Inflammatory macrophage treated with lipopolysaccharide for 1 hour (primary cell): ENCODE measurements at regions not wholly inside any gene's neighbourhood (a gene's known extent, or its start where the extent isn't known, plus 50 kb on each side); places are given as distances from the start of the nearest gene placed in this dataset.

Experiments used
- DNase-seq, 2 donors: peaks; one replicate each; pipeline ENCODE4 v3.0.0-alpha.2; 2020 to 2022

DNA sequence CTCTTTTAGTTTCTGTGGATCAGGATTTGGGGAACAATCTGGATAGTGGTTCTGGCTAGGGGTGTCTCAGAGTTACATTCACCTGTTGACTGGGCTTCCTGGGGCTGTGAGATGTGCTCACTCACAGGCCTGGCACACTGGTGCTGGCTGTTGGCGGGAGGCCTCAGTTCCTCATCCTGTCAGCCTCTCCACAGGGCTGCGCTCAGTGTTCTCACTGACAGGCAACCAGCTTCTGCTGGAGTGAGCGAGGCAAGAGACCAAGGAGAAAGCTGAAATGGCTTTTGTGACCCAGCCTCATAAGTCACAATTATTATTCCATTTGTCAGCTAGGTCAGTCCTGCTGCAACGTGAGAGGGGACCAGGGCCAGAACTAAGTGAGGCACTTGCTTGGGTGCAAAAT, 180.6 kb upstream of the GLI2 start:
- no peak for DNase-seq

DNA sequence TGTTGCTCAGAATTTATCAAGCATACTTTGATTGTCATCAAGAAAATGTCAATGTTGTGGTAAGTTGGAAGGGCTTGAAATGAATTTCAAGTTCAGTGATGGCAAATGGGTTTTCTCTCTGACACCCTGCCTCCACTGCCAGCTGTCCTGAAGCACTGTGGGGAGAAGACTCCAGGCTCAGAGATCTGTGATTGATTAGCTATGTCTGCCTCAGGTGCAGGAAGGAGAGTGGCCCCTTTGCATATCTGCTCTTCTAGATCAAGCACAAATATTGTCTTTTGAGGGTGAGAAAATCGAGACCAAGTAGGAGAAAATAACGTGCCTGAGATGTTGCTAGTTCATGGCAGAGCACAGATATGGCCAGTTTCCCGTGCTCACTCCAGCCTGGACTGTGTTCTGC, 178.8 kb upstream of the GLI2 start:
- no peak for DNase-seq

DNA sequence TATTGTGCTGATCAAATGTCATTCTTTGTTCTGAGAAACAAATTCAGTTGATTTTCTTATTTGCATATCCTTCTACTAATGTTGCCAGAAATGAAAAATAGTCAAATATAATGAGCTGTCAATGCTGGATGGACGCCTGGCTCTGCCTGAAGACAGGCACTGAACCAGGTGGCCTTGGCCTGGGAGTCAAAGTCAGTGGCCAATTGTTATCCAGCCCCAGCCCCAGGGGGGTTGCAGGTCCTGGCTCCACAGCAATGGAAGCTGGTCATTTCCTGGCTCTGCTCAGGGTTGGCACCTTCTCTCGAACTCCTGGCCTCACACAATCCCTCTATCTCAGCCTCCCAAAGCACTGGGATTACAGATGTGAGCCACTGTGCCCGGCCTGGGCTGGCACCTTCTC, 176.8 kb upstream of the GLI2 start:
- DNase-seq = no peak

DNA sequence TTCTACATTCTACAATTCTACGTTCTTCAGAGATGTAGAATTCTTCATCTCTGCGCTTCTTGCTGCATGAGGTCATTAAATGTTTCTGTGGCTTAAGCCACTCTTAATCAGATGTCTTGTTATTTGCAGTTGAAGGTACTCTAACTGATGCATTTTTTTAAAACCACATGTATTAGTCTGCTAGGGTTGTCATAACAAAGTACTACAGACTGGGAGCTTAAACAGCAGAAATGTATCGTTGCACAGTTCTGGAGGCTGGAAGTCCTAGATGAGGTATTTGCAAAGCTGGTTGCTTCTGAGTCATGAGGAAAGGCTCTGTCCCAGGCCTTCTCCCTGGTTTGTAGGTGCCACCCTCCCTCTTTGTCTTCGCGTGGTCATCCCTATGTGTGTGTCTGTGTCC, 176.3 kb upstream of the GLI2 start:
- DNase-seq = no peak

DNA sequence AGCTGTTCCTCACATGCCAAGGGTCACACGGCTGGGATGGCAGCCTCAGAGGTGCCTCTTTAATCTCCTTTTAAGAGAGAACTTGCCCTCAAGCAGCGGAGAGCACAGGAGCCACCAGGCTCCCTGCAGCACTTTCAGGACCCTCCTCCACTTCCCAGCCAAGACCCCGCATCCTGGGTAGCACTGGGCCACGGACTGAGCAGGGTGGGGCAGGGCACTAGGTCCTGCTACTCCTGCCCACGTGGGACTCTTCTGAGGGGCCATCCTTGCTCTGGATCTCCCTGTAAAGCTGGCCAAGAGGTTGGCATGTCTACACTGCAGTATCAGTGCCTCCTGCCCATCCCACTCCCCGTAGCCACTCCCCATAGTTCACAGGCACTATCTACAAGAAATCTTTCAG, 175.3 kb upstream of the GLI2 start:
- DNase-seq = no peak

DNA sequence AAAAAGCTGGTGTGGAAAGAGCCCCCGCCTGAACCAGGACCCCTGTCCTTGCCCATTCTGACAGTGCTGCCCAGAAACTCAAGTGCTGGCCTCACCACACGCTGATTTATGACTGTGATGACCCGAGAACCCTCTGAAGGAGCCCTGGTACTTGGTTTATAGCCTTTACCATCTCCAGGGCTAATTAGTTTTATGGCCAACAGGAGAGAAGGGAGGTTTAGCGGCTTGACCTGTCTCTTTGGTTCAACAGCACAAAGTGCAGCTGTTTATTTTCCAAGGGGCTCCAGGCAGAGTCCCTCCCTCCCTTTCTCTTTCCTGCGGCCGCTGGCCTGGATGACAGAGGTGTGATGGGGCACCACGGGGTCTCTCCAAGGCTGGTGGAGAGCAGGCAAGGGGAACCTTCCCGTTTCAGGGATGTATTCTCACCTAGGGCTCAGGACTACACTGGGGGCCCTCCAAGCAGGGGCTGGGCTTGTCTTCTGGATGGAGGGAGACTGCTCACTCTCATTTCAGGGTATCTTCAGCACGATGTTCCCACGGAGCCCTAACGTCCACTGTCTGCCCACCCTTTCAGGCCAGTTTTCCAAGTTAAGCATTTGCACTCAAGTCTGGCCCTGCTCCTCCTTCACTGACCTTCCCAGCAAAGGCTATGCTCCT, 174.2 kb upstream of the GLI2 start:
- DNase-seq = no peak

DNA sequence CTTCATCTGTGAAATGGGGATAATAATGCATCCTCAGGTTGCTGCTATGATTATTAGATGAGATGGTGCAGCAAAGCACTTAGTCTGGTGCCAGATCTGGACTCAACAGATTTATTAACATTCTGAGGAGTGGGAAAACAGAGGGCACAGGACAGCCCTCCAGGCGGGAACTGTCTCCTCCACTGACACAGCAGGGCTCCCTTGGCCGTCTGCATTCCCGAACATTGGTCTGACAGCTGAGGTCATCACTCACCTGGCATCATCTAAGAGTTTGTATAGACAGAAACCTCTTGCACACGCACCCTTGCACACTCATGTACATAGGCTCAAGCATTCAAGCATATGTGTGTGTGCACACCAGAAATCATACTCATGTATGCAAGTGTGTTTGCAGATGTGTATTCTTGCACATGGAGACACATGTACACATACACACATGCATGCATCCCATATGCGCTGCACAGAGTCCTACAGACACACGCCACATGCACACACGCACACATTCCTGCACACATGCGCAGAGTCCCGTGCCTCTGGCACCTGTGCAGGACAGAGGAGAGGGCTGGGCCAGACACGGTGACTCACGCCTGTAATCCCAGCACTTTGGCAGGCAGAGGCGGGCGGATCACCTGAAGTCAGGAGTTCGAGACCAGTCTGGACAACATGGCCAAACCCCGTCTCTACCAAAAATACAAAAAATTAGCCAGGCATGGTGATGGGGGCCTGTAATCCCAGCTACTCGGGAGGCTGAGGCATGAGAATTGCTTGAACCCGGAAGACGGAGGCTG, 173.3 kb upstream of the GLI2 start:
- DNase-seq = no peak

DNA sequence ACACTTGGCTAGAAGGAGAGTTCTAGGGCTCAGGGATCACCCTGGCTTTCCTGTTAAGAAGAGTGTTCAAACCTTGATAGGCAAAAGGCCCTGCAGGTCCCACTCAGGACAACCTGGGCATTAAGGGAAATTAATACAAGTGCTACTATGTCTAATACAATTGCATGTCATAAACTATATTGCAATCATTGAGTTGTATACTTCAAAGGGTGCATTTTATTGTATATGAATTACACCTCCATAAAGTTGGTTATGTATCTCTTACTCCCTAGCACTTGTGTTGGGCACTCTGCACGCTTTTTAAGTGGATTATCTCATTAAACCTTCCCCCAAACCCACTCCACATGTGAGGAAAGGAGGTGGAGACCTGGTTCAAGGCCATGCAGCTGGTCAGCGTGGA, 172.1 kb upstream of the GLI2 start:
- DNase-seq = no peak

DNA sequence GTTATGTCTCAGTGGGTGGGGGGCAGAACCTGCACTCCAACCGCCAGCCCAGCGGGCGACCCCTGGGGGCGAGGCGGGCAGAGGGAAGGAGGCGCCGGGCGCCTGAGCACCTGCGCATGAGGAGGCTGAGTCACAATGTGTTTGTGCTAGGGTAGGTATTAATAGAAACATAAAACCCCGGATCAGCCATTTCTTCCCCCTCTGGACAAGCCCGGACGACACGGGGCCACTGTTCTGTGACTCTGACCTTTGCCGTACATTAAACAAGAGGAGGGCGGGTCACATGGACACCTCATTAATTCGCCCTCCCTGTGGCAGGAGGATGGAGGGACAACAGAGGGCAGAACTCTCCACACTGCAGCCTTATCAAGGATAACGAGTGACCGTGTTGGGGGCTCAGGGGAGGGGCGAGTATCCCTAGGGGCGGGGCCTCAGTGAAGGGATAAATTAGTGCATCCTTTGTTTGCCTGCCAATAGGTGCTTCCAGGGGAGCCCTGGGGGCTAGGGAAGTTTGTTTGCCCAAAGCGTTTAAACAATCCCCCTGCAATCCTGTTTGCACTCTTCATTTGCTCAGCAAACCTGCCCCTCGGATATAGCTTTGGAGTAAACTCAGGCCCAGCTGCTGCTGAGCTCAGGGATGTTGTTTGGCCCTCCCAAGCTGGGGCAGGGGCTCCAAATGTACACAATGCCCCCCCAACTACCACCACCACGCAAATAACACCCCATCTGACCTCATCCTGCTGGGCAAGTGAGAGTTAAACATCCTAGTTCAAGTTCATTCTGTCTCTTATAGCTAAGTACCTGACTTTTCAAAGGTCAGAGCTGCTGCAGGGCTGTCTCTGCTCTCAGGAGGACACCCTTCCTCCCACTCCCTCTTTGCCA, 171.2 kb upstream of the GLI2 start:
- no peak for DNase-seq

DNA sequence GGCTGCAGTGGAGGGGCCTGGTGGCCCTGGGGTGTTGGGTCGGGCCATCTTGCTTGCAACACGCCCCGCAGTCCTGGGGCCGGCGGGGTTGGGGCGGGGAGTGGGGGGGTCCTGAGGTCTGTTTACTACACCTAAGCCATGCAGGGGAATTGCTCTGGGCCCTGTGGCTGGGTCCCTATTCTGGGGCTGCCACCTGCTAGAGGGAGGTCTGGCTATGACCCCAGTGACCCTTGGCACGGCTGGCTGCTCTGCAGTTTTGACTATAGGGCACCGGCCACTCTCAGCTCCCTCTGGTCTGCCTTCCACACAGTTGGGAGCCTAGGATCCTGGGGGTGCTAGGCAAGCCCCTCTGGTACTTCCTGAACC, 170.6 kb upstream of the GLI2 start:
- no peak for DNase-seq

DNA sequence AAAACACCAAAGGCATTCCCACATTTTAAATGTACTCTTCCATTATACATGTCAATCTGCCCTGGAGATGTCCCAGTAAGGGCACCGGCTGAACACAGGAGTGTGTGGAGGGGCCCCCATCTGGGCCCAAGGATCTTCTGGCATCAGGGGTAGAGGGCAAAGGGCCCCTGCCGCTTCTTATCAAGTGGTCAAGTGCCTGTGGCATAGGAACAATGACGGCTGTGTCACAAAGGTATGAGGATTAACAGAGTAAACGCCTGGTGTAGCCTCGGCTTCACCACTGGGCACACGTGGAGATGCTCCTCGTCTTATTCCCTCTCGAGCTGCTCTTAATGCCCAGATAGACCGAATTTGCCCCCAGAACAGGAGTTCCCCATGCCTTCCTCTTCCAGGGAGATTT, 169.7 kb upstream of the GLI2 start:
- no peak for DNase-seq

DNA sequence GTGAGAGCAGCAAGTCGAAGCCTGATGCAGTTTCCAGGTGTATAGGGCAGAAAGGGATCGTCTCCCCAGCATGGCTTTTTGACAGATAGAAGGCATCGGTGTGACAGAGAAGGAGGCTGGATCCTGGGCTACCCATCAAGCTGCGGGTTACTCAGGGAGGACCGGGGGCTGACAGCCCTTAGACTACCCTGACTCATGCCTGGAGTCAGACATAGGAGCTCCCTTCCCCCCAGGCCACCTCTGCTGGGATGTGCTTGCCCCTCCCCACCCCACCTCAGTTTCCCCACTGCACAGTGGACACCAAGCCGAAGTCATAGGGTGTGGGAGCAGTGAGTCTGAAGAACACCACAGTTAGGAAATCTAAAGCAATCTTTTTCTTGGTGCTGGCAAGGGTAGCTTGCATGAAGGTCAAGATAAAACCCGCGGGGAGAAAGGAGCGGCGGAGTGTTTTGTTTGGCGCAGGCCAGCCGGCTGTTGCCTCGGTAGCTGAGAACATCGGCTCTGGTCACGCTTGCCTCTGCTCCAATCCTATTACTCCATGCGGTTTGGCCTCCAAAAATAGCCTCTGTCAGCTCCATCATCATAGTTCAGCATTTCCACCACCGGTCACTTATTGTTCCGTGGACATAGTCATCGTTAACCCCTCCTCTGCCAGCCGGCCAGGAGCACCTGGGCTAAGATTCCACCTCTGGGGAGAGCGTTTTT, 169.2 kb upstream of the GLI2 start:
- no peak for DNase-seq

DNA sequence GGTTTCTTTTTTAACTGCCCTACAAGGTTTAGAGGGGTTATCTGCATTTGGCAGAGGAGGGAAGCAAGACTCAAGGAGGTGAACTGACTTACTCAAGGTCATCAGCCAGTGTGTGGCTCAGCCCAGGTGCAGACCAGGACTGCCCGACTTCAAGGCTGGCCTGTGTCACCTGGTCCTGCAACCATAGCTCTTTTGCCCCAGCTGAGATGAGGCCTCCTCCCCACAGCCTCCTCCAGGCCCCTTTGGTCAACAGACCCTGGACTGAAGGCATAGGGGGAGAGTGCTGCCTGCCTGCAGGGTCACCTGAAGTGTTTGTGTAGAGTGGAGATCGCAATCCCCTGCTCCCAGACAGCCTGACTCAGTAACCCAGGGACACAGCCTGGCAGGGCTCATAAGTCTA, 168.5 kb upstream of the GLI2 start:
- no peak for DNase-seq

DNA sequence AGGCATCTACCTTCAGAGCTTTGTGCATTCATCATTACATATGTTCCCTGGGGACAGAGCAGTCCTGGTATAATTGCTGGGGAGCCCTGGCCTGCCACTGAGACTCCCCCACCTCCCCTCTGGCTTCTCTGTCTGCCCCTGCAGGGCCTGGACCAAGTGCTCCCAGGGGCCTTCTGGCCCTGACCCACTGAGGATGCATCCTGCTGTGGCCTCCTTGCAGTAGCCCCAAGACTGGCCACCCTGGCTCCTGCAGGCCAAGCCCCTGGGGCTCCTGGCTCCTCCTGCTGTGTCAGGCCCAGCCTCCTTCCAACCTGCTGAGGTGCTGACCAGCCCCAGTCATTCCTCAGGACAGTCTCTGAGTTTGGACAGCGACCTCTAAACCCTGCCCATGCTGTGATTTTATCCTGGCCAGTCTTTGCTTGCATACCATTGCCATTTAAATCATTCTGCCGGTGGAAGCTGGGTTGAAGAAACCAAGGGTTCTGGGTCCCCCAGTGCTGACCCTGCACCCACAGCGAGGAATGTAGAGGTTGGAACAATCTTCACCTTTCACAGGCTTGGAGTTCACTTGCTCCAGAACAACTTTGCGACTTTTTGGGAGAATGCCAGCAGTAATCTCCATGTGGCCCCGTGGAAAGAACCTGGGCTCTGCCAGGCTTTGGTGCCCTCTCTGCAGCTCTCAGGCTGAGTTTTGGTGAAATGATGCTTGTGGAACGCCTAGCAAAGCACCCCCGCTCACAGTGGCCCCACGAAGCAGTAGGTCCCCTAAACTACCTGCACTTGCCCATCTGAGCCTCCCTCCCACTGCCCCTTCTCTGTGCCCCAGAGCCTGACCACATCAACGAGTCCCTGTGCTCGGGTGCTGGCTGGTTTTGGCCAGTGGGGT, 167.3 kb upstream of the GLI2 start:
- no peak for DNase-seq

DNA sequence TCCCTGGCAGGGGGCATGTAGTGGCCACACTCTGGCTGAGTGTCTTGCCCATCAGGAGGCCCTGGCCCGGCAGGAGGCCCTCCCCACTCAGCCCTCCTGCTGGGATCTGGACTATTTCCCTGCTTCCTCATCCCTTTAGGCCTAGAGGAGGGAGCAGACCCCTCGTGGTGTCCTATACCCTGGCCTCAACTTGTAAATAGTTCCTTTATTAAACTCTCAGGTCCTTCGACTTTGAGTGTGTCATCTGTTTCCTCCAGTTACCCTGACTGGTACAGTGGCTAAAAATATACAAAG, 166.7 kb upstream of the GLI2 start:
- no peak for DNase-seq

DNA sequence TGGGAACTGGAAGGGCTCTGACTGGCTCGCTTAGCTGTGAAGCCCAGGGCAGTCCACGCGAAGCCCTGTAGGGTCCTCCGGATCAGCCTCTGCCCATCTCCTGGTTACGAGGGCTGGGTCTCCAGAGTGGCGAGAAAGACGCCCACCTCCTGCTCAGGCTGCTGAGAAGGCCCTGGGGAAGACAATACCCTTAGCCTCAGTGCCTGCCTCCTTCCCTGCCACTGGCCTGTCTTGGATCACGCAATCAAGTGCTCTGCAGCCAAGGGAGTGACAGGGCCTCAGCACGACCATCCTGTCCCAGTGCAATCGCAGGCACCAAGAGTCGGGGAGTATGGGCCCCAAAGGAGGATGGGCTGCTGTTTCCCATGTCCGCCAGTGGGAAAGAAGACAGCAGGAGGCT, 165.7 kb upstream of the GLI2 start:
- DNase-seq = no peak

DNA sequence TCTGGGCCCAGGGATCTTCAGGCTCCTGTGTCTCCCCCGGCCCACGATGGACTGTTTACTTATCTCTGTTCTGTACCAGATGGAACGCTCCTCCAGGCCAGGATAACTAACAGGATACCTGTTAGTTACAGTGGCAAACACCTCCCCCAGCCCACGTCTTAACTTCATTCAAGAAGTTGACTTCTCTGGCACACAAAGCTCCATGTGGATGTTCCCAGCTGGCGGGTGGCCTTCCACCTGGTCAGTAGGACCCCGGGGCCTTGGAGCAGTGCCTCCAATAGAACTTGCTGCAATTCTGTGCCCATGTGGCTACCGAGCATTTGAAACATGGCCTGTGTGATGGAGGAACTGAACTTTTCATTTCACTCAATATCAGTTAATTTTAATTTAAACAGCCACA, 165.1 kb upstream of the GLI2 start:
- DNase-seq = no peak

DNA sequence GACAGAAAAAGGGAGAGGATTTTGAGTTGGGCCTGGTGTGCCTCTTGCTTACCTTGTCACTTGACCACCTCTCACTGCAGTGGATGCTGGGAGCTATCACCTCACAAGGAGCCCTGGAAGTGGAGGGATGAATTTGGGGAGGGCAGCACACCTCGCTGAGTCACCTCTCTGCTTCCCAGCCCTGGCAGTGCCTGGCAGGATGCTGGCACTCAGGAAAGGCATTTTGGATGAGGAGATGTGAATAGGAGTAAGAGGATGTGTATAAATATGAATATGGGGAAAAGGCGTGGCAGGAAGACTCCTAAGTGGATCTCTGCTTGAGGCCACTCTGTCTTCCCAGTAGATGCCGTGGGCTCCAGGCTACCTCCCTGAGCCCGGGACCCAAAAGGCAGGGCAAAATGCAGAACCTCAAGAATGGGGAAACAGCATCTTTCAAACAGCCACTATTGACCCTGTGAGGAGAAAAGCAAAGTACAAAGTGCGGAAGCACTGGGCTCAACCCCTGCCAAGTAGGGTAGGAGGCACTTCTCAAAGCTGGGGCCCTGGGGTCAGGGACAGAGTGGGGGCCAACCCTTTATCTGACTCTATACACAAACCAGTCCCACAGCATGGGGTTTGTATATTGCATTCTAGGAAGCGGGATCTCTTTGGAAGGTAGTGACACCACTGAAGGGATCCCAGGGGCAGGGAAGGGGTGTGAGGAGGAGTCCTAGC, 164.5 kb upstream of the GLI2 start:
- no peak for DNase-seq

DNA sequence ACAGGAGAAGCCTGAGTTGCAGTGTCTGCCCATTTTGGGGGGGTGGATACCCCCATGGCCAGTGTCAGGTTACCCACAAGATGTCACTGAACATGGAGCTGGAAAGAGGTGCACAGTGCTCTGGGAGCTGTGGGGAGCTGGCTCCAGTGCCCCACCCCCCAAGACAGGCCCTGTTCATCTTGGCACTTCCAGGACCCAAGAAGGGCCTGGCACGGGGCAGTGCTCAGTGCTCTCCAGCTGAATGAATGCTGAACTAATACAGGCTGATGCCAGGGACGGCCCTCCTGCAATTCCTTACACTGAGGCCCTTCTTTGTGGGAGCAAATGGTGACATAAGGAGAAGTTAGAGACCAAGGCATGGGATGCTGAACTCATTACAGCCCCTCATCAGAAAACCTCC, 163.4 kb upstream of the GLI2 start:
- no peak for DNase-seq

DNA sequence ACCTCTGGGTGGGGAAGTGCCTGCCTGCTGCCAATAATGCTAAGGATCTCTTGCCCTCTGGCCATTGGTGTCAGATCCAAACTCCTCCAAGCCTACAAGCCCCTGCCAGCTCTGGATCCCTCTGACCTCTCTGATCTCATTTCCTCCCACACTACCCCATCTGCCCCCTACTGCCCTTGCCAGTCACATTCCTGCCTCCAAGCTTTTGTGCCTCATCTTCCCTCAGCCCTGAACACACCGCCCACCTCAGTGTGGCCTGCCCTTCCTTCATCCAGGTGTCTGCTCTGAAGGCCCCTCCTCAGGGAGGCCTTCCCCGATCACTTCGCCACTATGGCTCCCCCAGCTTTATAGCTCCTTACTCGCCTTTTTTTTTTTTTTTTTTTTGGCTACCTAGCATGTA, 161.0 kb upstream of the GLI2 start:
- DNase-seq = no peak

DNA sequence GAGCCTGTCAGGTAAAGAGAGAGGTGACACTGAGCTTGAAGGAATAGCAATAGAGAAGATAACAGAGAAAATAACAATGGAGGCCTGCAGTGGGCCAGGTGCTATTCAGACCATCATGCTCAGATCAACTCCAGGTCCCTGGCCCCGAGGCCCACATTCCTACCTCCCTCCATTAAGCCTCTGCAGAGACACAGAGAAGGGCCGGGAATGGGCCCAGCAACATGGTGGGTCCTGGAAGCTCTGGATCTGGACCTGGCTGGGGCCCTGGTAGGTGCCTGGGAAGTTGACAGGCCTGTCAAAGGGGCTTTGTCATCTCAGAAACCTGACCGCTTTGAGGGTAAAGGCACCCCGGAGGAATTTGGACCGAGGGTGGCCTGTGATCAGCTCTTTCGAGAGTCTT, 159.7 kb upstream of the GLI2 start:
- no peak for DNase-seq
